OCI-LY3 (cell line): ENCODE measurements at regions not wholly inside any gene's neighbourhood (a gene's known extent, or its start where the extent isn't known, plus 50 kb on each side); places are given as distances from the start of the nearest gene placed in this dataset.

Experiments used
- H2AFZ ChIP-seq: fragments of 200-600, 300-600 bp; shearing (Covaris generic); 2 replicates; pipeline ENCODE4 v1.6.0; 2014; ENCODE audit warnings: antibody characterized with exemption, low read depth, low read length
- H3K27ac ChIP-seq: fragments of 200-600, 300-600 bp; sonication (generic); 2 replicates; pipeline ENCODE4 v1.5.1; 2014; ENCODE audit warnings: mild to moderate bottlenecking, low read length, moderate library complexity, mixed read lengths
- H3K27me3 ChIP-seq: fragments of 200-600, 300-600 bp; sonication (generic); 2 replicates; pipeline ENCODE4 v1.6.1; 2014; ENCODE audit warnings: low read depth, low read length, mixed read lengths
- H3K36me3 ChIP-seq: fragments of 200-600, 300-600 bp; sonication (generic); replicated peaks from 2 replicates; pipeline ENCODE3; 2014; ENCODE audit warnings: low read depth, low read length, mixed read lengths
- H3K4me1 ChIP-seq: fragments of 300-600, 200-600 bp; sonication (generic); 2 replicates; pipeline ENCODE4 v1.6.1; 2014; ENCODE audit warnings: low read length, mixed read lengths
- H3K4me2 ChIP-seq: fragments of 200-600, 300-600 bp; sonication (generic); 2 replicates; pipeline ENCODE4 v1.6.1; 2014; ENCODE audit warnings: low read length, mixed read lengths
- H3K4me3 ChIP-seq: fragments of 300-600, 200-600 bp; sonication (generic); 2 replicates; pipeline ENCODE4 v1.5.1; 2014; ENCODE audit warnings: antibody characterized with exemption, mild to moderate bottlenecking, low read length, moderate library complexity
- H3K79me2 ChIP-seq: fragments of 300-600, 200-600 bp; shearing (Covaris generic); 2 replicates; pipeline ENCODE4 v1.6.1; 2014; ENCODE audit warnings: mild to moderate bottlenecking, low read length, mixed read lengths
- H3K9ac ChIP-seq: fragments of 300-600, 200-600 bp; shearing (Covaris generic); 2 replicates; pipeline ENCODE4 v1.6.0; 2014; ENCODE audit warnings: mild to moderate bottlenecking, low read length, moderate library complexity
- H3K9me3 ChIP-seq: fragments of 200-600, 300-600 bp; shearing (Covaris generic); 2 replicates; pipeline ENCODE4 v1.6.1; 2014; ENCODE audit warnings: low read length, mixed read lengths; ENCODE audit not compliant: insufficient read depth
- H4K20me1 ChIP-seq: fragments of 200-600, 300-600 bp; sonication (generic); 2 replicates; pipeline ENCODE4 v1.6.1; 2016; ENCODE audit warnings: low read length, mixed read lengths; ENCODE audit not compliant: insufficient read depth
- CTCF ChIP-seq: fragments of 200-600, 300-600 bp; sonication (generic); IDR thresholded peaks from 2 replicates; pipeline ENCODE4 v1.5.1; 2014; ENCODE audit warnings: antibody characterized with exemption, low read length, low read depth
- EZH2phosphoT487 ChIP-seq: fragments of 200-600 bp; shearing (Covaris generic); IDR thresholded peaks from 2 replicates; pipeline ENCODE4 v1.6.1; 2018; ENCODE audit warnings: antibody characterized with exemption, mixed run types, low read depth

GRCh38 chr16:8299635-8300034 is 290.7 kb downstream of the TMEM114 start:
- H3K79me2 ChIP-seq = no peaks in the 10 kb centered on the region
- no peaks in the 10 kb centered on the region for H3K4me1 ChIP-seq
- no peak overlapping the region for H2AFZ ChIP-seq
- H3K9me3 ChIP-seq = no peaks in the 10 kb centered on the region
- no peak overlapping the region for H3K27ac ChIP-seq
- H4K20me1 ChIP-seq = no peaks in the 10 kb centered on the region
- no peak overlapping the region for H3K4me2 ChIP-seq
- no peak overlapping the region for H3K4me3 ChIP-seq
- H3K36me3 ChIP-seq = no peaks in the 10 kb centered on the region
- H3K27me3 ChIP-seq = no peaks in the 10 kb centered on the region
- TF ChIP-seq EZH2phosphoT487 = no peak
- TF ChIP-seq CTCF = no peak
- no peak overlapping the region for H3K9ac ChIP-seq

- no peak overlapping the region for H3K4me2 ChIP-seq
- no peak overlapping the region for H3K4me3 ChIP-seq
- H3K79me2 ChIP-seq = no peaks in the 10 kb centered on the region
- H3K9ac ChIP-seq = no peak overlapping the region
- TF ChIP-seq EZH2phosphoT487 = no peak
- TF ChIP-seq CTCF = no peak
- H3K36me3 ChIP-seq = no peaks in the 10 kb centered on the region
- no peak overlapping the region for H3K27ac ChIP-seq
- H3K4me1 ChIP-seq = no peaks in the 10 kb centered on the region
- no peaks in the 10 kb centered on the region for H3K27me3 ChIP-seq
- no peak overlapping the region for H2AFZ ChIP-seq
- H4K20me1 ChIP-seq = no peaks in the 10 kb centered on the region
- H3K9me3 ChIP-seq = no peaks in the 10 kb centered on the region
Observed at GRCh38 chr16:8295513-8296237, 294.6 kb downstream of the TMEM114 start.

- H3K9ac ChIP-seq = no peak overlapping the region
- no peak overlapping the region for H3K4me3 ChIP-seq
- H2AFZ ChIP-seq = no peak overlapping the region
- TF ChIP-seq EZH2phosphoT487 (no peak), CTCF (no peak)
- no peaks in the 10 kb centered on the region for H3K36me3 ChIP-seq
- H3K27ac ChIP-seq = no peak overlapping the region
- no peaks in the 10 kb centered on the region for H3K27me3 ChIP-seq
- no peaks in the 10 kb centered on the region for H3K79me2 ChIP-seq
- no peaks in the 10 kb centered on the region for H3K4me1 ChIP-seq
- no peaks in the 10 kb centered on the region for H4K20me1 ChIP-seq
- no peak overlapping the region for H3K4me2 ChIP-seq
- H3K9me3 ChIP-seq = no peaks in the 10 kb centered on the region
Observed at GRCh38 chr16:8293413-8293812, 296.9 kb downstream of the TMEM114 start.

GRCh38 chr16:8292271-8292670 is 298.0 kb downstream of the TMEM114 start:
- Histone ChIP-seq H3K36me3 (no peaks in the 10 kb centered on the region), H3K4me3 (no peak overlapping the region), H2AFZ (no peak overlapping the region), H3K27ac (no peak overlapping the region), H3K4me1 (no peaks in the 10 kb centered on the region), H3K27me3 (no peaks in the 10 kb centered on the region), H3K79me2 (no peaks in the 10 kb centered on the region), H4K20me1 (no peaks in the 10 kb centered on the region), H3K9ac (no peak overlapping the region), H3K9me3 (no peaks in the 10 kb centered on the region), H3K4me2 (no peak overlapping the region)
- TF ChIP-seq EZH2phosphoT487 (no peak), CTCF (no peak)
